C4-2B (cell line): ENCODE measurements at regions not wholly inside any gene's neighbourhood (a gene's known extent, or its start where the extent isn't known, plus 50 kb on each side); places are given as distances from the start of the nearest gene placed in this dataset.

ENCODE experiments used
- CTCF ChIP-seq: fragments of 450-650 bp; conservative IDR thresholded peaks from 2 replicates; pipeline ENCODE4 v1.5.1; 2017; ENCODE audit warnings: mild to moderate bottlenecking
- ZFX ChIP-seq: fragments of 450-650 bp; IDR thresholded peaks from 2 replicates; pipeline ENCODE4 v1.6.1; 2017

GRCh38 chr2:103496850-103497249 is 735.0 kb downstream of the TMEM182 start:
- TF ChIP-seq CTCF (no peak), ZFX (no peak)
